ENCODE measurements at regions not wholly inside any gene's neighbourhood (a gene's known extent, or its start where the extent isn't known, plus 50 kb on each side); places are given as distances from the start of the nearest gene placed in this dataset.

DNA sequence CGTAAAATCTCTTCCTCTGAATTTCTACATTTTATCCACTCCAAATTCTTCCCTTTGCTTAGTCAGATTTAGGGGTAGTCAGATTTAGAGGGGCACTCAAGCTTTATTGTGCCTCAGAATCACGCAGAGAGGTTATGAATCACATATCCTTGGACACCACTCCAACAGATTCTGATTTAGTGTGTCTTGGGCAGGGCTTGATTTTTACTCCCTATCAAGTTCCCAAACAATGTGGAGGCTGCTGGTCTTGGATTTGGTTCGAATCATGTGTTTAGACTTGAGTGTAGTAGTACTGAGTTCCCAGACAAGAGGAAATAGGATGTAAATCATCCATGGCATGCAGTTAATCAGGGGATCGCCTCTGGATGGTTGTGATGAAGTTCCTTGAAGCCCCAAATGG lies 298.1 kb upstream of the CLEC14A start:
- H3K9me3 Mint-ChIP-seq, result peaks cover 19% of the 10 kb centered on the region
- TF ChIP-seq, protein P1, sequence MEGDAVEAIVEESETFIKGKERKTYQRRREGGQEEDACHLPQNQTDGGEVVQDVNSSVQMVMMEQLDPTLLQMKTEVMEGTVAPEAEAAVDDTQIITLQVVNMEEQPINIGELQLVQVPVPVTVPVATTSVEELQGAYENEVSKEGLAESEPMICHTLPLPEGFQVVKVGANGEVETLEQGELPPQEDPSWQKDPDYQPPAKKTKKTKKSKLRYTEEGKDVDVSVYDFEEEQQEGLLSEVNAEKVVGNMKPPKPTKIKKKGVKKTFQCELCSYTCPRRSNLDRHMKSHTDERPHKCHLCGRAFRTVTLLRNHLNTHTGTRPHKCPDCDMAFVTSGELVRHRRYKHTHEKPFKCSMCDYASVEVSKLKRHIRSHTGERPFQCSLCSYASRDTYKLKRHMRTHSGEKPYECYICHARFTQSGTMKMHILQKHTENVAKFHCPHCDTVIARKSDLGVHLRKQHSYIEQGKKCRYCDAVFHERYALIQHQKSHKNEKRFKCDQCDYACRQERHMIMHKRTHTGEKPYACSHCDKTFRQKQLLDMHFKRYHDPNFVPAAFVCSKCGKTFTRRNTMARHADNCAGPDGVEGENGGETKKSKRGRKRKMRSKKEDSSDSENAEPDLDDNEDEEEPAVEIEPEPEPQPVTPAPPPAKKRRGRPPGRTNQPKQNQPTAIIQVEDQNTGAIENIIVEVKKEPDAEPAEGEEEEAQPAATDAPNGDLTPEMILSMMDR (IDR thresholded peaks at IDR 0.05), result no peak
- peak overlapping the region; percentile 73 for H3K4me3 Mint-ChIP-seq
- H3K36me3 Mint-ChIP-seq (ENCODE audit: low read depth), result peaks cover 11% of the 10 kb centered on the region
- DNase-seq, result no peak
- no peaks in the 10 kb centered on the region for H3K27me3 Mint-ChIP-seq (ENCODE audit: insufficient read depth)
- H3K4me1 Mint-ChIP-seq (ENCODE audit: low read depth), result peaks cover 72% of the 10 kb centered on the region
- H3K27ac Mint-ChIP-seq, result peak overlapping the region; percentile 88

DNA sequence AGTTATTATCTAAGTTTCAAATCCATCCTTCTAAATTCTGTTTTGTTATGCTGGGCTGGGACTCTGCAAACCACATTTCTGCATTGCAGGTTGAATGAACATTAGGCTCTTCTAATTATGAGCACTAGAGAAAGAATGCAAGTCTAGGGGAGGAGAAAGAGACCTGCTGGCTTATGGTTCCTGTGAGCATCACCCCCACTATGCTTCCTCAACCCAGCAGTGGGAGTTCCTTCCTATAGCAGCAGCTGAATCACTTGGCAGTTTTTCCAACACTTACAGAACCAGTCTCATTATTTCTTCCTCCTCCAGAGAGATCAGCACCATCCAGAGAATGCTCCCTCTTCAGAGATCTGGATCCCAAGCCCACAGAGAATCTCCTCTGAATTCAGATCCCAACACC lies 297.7 kb upstream of the CLEC14A start:
- Mint-ChIP-seq H3K27me3 (ENCODE audit: insufficient read depth) (no peaks in the 10 kb centered on the region), H3K4me3 (peak overlapping the region; percentile 73), H3K9me3 (peaks cover 15% of the 10 kb centered on the region), H3K27ac (peak overlapping the region; percentile 88), H3K36me3 (ENCODE audit: low read depth) (peaks cover 11% of the 10 kb centered on the region), H3K4me1 (ENCODE audit: low read depth) (peaks cover 74% of the 10 kb centered on the region)
- TF ChIP-seq, protein P1 (IDR thresholded peaks at IDR 0.05), result no peak
- peak; percentile 91 for DNase-seq

DNA sequence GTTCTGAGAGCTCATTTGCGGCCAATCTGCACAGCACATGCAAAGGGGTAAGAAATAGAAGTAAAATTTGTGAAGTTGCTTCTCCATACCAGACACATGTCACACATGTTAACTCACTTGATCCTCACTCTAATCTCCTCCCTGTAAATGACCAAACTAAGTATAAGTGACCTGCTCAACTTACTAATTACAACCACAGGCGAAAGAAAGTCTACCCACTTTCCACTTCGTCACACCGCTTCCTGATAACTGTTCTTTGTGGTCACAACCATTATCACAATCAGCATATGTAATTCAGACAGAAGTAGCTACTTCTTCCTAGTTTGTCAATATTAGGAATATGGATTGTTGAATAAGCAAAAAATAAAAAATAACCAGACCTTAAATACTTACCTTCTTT lies 293.7 kb upstream of the CLEC14A start:
- TF ChIP-seq, protein P1 (IDR thresholded peaks at IDR 0.05), result no peak
- no peak for DNase-seq
- Mint-ChIP-seq H3K27ac (no peak overlapping the region), H3K36me3 (ENCODE audit: low read depth) (no peaks in the 10 kb centered on the region), H3K4me1 (ENCODE audit: low read depth) (peaks cover 63% of the 10 kb centered on the region), H3K27me3 (ENCODE audit: insufficient read depth) (no peaks in the 10 kb centered on the region), H3K4me3 (no peak overlapping the region), H3K9me3 (no peaks in the 10 kb centered on the region)

DNA sequence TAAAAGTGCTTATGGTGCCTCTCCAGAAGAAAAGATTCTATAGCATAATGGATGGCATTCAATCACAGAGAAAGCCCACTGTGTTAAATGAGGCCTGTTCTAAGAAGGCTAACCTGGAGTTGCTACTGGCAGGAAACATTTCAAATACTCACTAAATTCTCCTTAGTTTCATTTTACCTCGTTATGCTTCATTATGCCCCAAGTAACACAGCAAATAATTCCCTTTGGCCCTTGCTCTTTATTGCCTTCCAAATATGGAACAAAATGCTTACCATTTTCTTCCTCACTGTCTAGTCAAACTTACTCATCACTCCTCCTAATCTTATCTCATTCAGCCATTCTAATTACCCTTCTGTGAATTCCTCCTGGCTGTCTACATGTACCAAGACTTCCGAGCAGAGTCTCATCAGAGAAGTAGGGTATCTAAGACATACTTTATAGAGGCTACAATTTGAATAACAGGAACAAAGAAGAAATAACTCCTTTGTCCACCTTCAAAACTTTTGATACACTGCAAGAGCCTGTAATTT lies 292.1 kb upstream of the CLEC14A start:
- H3K36me3 Mint-ChIP-seq (ENCODE audit: low read depth), result 0 out of 2 replicates have a peak, but pooled peaks cover 6% of the 10 kb centered on the region
- DNase-seq, result peak; percentile 36
- no peaks in the 10 kb centered on the region for H3K9me3 Mint-ChIP-seq
- TF ChIP-seq, protein P1 (IDR thresholded peaks at IDR 0.05), result no peak
- peak overlapping the region; percentile 82 for H3K27ac Mint-ChIP-seq
- H3K4me3 Mint-ChIP-seq, result peak overlapping the region; percentile 76
- H3K4me1 Mint-ChIP-seq (ENCODE audit: low read depth), result peaks cover 61% of the 10 kb centered on the region
- peaks cover 3% of the 10 kb centered on the region; the same call in 1 of the 2 replicates for H3K27me3 Mint-ChIP-seq (ENCODE audit: insufficient read depth)

DNA sequence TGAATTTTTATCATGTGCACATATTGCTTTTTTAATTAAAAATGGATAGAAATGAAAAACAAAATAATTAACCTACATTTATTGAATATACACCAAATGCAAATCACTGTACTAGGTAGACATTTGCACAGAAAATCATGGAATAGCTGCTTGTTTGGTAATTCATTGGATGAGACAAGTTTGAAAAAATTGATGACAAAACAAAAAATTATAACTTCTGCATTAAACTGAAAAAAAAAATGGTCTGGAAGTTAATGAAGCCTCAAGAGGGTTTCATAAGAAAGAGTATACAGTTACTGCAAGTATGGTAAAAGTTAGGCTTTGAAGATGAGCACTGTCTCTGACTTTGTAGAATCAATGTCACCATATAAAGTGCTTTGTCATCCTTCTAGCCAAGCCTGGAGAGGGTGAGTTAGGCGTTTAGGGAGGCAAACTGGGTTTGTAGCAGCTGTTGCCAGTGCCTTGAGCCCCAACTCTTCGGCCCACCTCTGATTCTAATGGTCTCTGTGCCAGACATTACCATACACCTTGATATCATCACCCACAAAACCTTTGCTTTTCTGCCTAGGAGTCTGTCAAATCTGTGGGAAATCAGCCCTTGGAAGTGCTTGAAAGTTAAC lies 291.1 kb upstream of the CLEC14A start:
- Mint-ChIP-seq H3K9me3 (no peaks in the 10 kb centered on the region), H3K4me1 (ENCODE audit: low read depth) (peaks cover 51% of the 10 kb centered on the region), H3K36me3 (ENCODE audit: low read depth) (peaks cover 8% of the 10 kb centered on the region; the same call in 1 of the 2 replicates), H3K27me3 (ENCODE audit: insufficient read depth) (peaks cover 3% of the 10 kb centered on the region; the same call in 1 of the 2 replicates), H3K27ac (peak overlapping the region; percentile 82), H3K4me3 (no peak overlapping the region)
- TF ChIP-seq, protein P1 (IDR thresholded peaks at IDR 0.05), result no peak
- DNase-seq, result no peak

Data from HFFc6 (cell line).